Caki2 (cell line): ENCODE measurements at regions not wholly inside any gene's neighbourhood (a gene's known extent, or its start where the extent isn't known, plus 50 kb on each side); places are given as distances from the start of the nearest gene placed in this dataset.
"Not testable (repeated sequence)": the region's sequence is repeated elsewhere in the genome, so short reads cannot be mapped to it uniquely, and the experiment has no call there.

ENCODE experiments used
- DNase-seq: peaks from one replicate; pipeline ENCODE4 v3.0.0-alpha.2; 2015; ENCODE audit warnings: low read depth
- in situ Hi-C: cut with HindIII; loops from 2 replicates; pipeline ENCODE4 v1.10.0; 2016; ENCODE audit warnings: low sequenced_read_pairs, low pct_unique_long_range_greater_than_20kb, mixed read lengths

- in situ Hi-C loops, result no loop called here
- DNase-seq, result no peak
Observed at GRCh38 chr10:20552382-20552781, 344.7 kb downstream of the NEBL start.

GRCh38 chr10:20551761-20552160 lies 345.4 kb downstream of the NEBL start:
- in situ Hi-C loops, result no loop called here
- no peak for DNase-seq

GRCh38 chr10:20535897-20536881 lies 360.9 kb downstream of the NEBL start:
- no peak for DNase-seq
- in situ Hi-C loops, result no loop called here

- DNase-seq, result peak; percentile 11
- in situ Hi-C loops, result not testable (repeated sequence)
Observed at GRCh38 chr10:20531241-20531883, 365.7 kb downstream of the NEBL start.

GRCh38 chr10:20521186-20521585 lies 375.9 kb downstream of the NEBL start:
- DNase-seq, result no peak
- in situ Hi-C loops, result no loop called here

- in situ Hi-C loops, result no loop called here
- DNase-seq, result no peak
Observed at GRCh38 chr10:20515654-20516053, 381.5 kb downstream of the NEBL start.

GRCh38 chr10:20512631-20513030 lies 384.5 kb downstream of the NEBL start:
- in situ Hi-C loops, result no loop called here
- DNase-seq, result no peak

- in situ Hi-C loops, result no loop called here
- DNase-seq, result no peak
Observed at GRCh38 chr10:20508921-20509320, 388.2 kb downstream of the NEBL start.

GRCh38 chr10:20502903-20503585 lies 394.1 kb downstream of the NEBL start:
- in situ Hi-C loops, result no loop called here
- DNase-seq, result no peak

GRCh38 chr10:20494474-20494873 lies 402.6 kb downstream of the NEBL start:
- in situ Hi-C loops, result no loop called here
- DNase-seq, result peak; percentile 3

- in situ Hi-C loops, result no loop called here
- DNase-seq, result no peak
Observed at GRCh38 chr10:20492447-20492846, 404.7 kb downstream of the NEBL start.

- in situ Hi-C loops, result no loop called here
- DNase-seq, result no peak
Observed at GRCh38 chr10:20489961-20490360, 407.1 kb downstream of the NEBL start.

GRCh38 chr10:20486791-20487190 lies 410.3 kb downstream of the NEBL start:
- in situ Hi-C loops, result no loop called here
- no peak for DNase-seq

- in situ Hi-C loops, result no loop called here
Observed at GRCh38 chr10:20485554-20485953, 411.6 kb downstream of the NEBL start.

GRCh38 chr10:20481054-20481453 lies 416.1 kb downstream of the NEBL start:
- no peak for DNase-seq
- in situ Hi-C loops, result no loop called here

More at GRCh38 chr10:20485554-20485953, 411.6 kb downstream of the NEBL start:
- DNase-seq, result no peak

- in situ Hi-C loops, DNase-seq: not testable (repeated sequence)
Observed at GRCh38 chr10:20480575-20480974, 416.5 kb downstream of the NEBL start.

- in situ Hi-C loops, result no loop called here
- no peak for DNase-seq
Observed at GRCh38 chr10:20474064-20474463, 423.0 kb downstream of the NEBL start.

- no peak for DNase-seq
- in situ Hi-C loops, result no loop called here
Observed at GRCh38 chr10:20473023-20473760, 423.9 kb downstream of the NEBL start.
